ENCODE measurements at regions not wholly inside any gene's neighbourhood (a gene's known extent, or its start where the extent isn't known, plus 50 kb on each side); places are given as distances from the start of the nearest gene placed in this dataset.
"Not testable (repeated sequence)": the region's sequence is repeated elsewhere in the genome, so short reads cannot be mapped to it uniquely, and the experiment has no call there.

GRCh38 chr6:99802396-99803031 lies 191.5 kb downstream of the MCHR2 start:
- DNase-seq: no peak

GRCh38 chr6:99808992-99809391 lies 185.0 kb downstream of the MCHR2 start:
- no peak for DNase-seq

DNA sequence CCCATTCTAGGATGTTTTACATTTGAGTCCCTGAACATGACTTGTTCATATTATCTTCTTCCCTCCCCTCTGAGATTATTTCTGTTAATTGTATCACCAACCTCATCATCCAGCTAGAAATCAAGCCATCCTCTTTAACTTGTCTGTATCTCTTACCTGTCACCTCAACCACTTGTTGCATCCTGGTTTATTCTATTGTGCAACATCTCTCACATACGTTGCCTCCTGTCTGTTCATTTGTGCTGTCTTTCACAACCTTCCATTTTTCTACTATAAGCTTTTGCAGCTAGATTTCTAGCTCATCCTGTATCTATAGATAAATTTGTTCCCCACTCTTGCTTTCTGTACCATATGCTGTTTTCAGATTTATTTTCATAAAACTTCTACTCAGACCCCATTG lies 183.7 kb downstream of the MCHR2 start:
- no peak for DNase-seq

GRCh38 chr6:99810942-99811620 lies 182.9 kb downstream of the MCHR2 start:
- DNase-seq: no peak

- no peak for DNase-seq
These were observed 182.4 kb downstream of the MCHR2 start for GRCh38 chr6:99811636-99812035.

- DNase-seq: no peak
These were observed 180.5 kb downstream of the MCHR2 start for GRCh38 chr6:99813565-99813964.

DNA sequence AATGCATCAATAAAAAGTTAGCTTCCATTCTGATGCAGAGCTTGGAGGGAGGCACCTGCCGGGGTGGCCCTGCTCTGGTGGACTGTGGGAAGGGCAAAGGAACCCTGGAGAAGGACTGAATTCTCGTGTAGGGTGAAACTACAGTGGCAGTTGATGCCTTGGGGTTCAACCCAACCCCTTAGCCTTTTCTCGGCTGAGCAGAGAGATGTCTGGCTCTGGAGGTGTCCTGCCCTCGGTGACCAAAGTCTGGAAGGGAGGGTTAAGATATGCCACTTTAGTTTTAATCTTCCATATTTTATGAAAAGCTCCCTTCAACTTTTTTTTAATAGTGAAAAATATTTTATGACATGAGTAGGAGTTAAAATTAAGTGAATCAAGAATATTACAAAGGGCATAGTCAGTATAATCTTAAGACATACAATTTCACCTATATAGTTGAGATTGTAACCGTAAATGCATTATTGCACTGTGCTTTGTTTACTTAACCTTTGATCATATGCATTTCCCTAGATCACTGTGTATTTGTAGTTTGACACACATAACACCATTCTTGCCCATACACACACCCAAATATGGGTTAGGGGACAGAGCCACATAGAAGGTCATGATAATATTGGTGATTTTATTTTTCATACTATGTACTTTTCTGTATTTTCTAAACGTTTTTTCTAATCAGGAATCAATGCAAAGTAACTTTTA lies 179.6 kb downstream of the MCHR2 start:
- no peak for DNase-seq

DNA sequence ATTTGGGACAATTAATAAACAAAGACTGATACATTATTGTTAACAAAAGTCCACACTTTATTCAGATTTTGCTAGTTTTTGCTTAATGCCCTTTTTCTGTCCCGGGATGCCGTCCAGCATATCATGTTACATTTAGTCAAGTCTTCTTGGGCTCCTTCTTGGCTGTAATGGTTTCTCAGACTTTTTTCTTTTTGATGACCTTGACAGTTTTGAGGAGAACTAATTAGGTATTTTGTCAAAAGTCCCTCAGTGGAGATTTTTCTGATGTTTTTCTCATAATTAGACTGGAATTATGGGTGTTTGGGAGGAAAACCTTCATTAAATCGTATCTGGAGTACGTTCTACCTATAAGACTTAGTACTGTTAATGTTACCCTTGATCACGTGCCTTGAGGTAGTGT lies 177.2 kb downstream of the MCHR2 start:
- no peak for DNase-seq

GRCh38 chr6:99818161-99818560 lies 175.9 kb downstream of the MCHR2 start:
- DNase-seq: no peak

- DNase-seq: no peak
These were observed 174.2 kb downstream of the MCHR2 start for GRCh38 chr6:99819853-99820252.

DNA sequence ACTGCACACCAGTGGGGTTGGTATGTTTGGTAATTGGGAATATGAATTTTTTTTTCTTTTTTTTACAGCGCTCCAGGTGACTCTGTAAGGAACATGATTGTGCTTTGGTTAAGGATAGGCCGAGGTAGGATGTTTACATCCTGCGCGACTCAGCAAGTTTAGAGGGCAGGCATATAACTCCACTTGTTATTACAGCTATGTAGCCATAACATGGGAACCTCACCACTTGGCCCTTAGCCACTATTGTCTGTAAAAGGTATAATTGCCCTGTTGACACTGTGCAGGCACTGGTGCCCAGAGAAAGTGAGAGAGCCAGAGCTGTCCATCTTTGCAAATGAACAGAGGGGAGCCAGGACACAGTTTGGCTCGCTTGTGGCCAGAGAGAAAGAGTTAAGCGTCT lies 172.9 kb downstream of the MCHR2 start:
- no peak for DNase-seq

DNA sequence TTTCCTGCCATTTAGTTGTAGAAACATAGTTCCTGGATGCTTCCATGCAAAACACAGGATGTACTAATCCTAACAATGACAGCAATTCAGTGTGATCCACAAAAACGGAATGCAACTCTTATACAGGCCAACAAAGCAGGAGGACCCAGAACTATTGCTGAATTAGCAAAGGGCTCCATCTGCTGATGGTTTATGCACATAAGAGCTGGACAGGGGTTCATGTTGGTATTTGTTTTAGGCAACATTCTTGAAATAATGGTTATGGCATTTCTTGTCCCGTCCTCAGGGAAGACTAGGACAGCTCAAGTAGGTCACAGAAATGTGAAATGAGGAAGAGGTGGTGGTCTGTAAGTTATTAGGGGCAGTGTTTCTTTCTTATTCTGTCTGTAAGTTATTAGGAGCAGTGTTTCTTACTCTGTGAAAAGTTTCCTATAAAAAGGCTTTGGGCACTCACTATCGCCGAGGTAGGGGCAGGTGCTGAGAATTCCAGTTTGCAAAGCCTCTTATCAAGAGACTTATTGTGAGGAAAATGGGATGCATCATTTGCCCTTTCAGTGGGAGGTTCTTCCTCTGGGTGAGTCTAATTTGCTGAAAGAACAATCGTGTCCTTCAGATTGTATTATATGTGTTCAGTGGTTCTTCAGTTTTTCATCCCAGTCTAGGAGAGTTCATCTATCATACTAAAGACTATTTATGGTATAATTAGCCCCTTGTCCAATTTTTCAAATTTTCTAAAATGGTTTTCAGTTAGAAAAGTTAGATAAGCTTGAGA lies 171.1 kb downstream of the MCHR2 start:
- DNase-seq: no peak

GRCh38 chr6:99823513-99824235 lies 170.3 kb downstream of the MCHR2 start:
- DNase-seq: not testable (repeated sequence)

DNA sequence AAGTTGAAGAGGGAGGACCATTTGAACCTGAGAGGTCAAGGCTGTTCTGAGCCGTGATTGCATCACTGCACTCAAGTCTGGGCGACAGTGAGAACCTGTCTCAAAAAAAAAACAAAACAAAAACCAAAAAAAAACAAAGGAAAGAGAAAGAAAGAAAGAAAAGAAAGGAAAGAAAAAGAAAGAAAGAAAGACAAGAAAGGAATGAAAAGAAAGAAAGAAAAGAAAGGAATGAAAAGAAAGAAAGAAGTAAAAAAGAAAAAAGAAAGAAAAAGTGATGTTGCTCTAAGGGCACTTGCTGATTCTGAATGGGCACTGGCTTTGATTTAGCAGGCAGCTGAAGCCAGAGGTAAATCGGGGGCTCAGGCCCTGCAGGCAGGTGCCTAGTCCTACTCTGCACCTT lies 161.0 kb downstream of the MCHR2 start:
- no peak for DNase-seq

DNA sequence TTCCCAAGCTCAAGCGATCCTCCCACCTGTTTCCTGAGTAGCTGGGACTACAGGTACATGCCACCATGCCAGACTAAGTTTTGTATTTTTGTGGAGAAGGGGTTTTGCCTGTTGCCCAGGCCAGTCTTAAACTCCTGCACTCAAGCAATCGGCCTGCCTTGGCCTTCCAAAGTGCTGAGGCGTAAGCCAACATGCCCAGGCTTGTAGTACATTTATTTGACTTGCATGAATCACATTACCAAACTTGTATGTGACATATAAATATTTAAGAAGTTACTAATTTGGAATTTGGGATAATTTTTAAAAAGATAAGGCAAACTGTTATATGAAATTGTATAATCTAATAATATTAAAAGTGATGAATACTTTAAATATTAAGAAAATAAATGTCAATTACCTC lies 157.6 kb downstream of the MCHR2 start:
- DNase-seq: no peak

GRCh38 chr6:99838607-99839006 lies 155.4 kb downstream of the MCHR2 start:
- DNase-seq: no peak

DNA sequence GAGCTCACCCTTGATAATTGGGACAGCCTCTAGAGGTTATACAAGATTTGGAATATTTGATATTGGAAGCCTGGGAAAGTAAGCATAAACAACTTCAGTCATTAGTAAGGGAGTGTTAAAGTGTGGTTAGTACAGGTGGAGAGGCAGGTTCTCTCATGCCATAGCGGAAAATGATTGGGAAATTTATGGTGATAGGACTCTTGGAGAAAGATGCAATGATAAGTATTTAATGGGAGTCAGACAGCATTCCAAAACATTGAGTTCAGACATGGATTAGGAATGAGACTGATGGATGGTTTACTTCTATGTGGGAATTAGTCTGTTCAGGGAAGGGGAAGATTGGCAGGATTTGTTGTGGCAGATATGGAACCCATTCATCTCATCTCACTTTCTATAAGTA lies 152.7 kb downstream of the MCHR2 start:
- no peak for DNase-seq

DNA sequence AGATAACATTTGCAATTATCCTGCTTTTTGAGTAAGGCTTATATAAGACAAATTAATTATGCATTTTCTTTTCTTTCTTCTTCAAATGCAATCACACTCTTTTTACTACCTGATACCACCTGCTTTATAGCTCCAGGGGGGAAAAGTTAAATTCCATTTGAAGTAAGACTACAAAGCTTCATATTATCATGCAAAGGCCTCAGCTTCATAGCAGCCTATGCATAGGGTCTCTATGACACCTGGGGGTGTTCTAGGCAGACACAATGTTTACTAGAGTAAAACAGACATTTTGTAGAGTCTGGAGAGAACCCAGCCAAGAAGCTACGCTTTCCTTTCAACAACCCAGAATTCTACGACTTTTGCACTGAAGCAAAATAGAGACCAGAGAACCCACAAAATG lies 148.0 kb downstream of the MCHR2 start:
- DNase-seq: no peak

GRCh38 chr6:99850841-99851240 lies 143.2 kb downstream of the MCHR2 start:
- no peak for DNase-seq

- no peak for DNase-seq
These were observed 142.0 kb downstream of the MCHR2 start for GRCh38 chr6:99852031-99852430.

GRCh38 chr6:99867026-99867425 lies 127.0 kb downstream of the MCHR2 start:
- DNase-seq: no peak

- DNase-seq: peak; percentile 40
These were observed 125.8 kb downstream of the MCHR2 start for GRCh38 chr6:99868074-99868702.

Measured in skin of body (tissue), 1 donor.